H9 (cell line): ENCODE measurements at regions not wholly inside any gene's neighbourhood (a gene's known extent, or its start where the extent isn't known, plus 50 kb on each side); places are given as distances from the start of the nearest gene placed in this dataset.
A peak's percentile ranks its signal among the peaks of the same experiment; 100 is the strongest.

Source experiments
- DNase-seq: peaks from one replicate; pipeline ENCODE4 v3.0.0-alpha.2; 2017
- H2AFZ ChIP-seq: one replicate; pipeline ENCODE4 v1.6.1; 2013; ENCODE audit warnings: mild to moderate bottlenecking, low read length, control low read depth, moderate library complexity
- H2AK5ac ChIP-seq: 2 replicates; pipeline ENCODE4 v1.6.1; 2013; ENCODE audit warnings: low read length, control low read depth, mixed read lengths; ENCODE audit not compliant: insufficient read length
- H2BK120ac ChIP-seq: one replicate; pipeline ENCODE4 v1.6.1; 2013; ENCODE audit warnings: low read depth, mild to moderate bottlenecking, low read length, control low read depth, inconsistent platforms; ENCODE audit not compliant: poor library complexity, severe bottlenecking
- H2BK12ac ChIP-seq: 2 replicates; pipeline ENCODE4 v1.6.1; 2013; ENCODE audit warnings: low read length, control low read depth, mixed read lengths, low read depth; ENCODE audit not compliant: insufficient read length
- H2BK15ac ChIP-seq: 2 replicates; pipeline ENCODE4 v1.6.1; 2013; ENCODE audit warnings: low read depth, low read length, control low read depth
- H2BK20ac ChIP-seq: one replicate; pipeline ENCODE4 v1.6.1; 2013; ENCODE audit warnings: low read depth, mild to moderate bottlenecking, low read length, control low read depth, inconsistent platforms; ENCODE audit not compliant: poor library complexity, severe bottlenecking
- H2BK5ac ChIP-seq: 2 replicates; pipeline ENCODE4 v1.6.1; 2013; ENCODE audit warnings: low read length, control low read depth, mixed read lengths; ENCODE audit not compliant: insufficient read length
- H3K14ac ChIP-seq: 2 replicates; pipeline ENCODE4 v1.6.1; 2013; ENCODE audit warnings: low read length, control low read depth; ENCODE audit not compliant: insufficient read depth
- H3K18ac ChIP-seq: 2 replicates; pipeline ENCODE4 v1.6.1; 2013; ENCODE audit warnings: low read depth, mild to moderate bottlenecking, mixed read lengths, low read length, control low read depth; ENCODE audit not compliant: insufficient read length
- H3K23ac ChIP-seq: 2 replicates; pipeline ENCODE4 v1.6.1; 2013; ENCODE audit warnings: low read length, control low read depth, mixed read lengths, low read depth; ENCODE audit not compliant: insufficient read length
- H3K23me2 ChIP-seq: 2 replicates; pipeline ENCODE4 v1.6.1; 2013; ENCODE audit warnings: low read depth, mild to moderate bottlenecking, mixed read lengths, low read length, control low read depth; ENCODE audit not compliant: insufficient read length, poor library complexity, severe bottlenecking
- H3K27ac ChIP-seq: 2 replicates; pipeline ENCODE4 v1.5.1; 2013; ENCODE audit warnings: low read length, control low read depth, mixed read lengths, low read depth; ENCODE audit not compliant: insufficient read length
- H3K27me3 ChIP-seq: 2 replicates; pipeline ENCODE4 v1.6.1; 2013; ENCODE audit warnings: low read length, control low read depth, inconsistent platforms; ENCODE audit not compliant: insufficient read depth
- H3K4ac ChIP-seq: 2 replicates; pipeline ENCODE4 v1.6.1; 2013; ENCODE audit warnings: low read depth, mild to moderate bottlenecking, control low read depth, inconsistent platforms, low read length, moderate library complexity
- H3K4me1 ChIP-seq: 2 replicates; pipeline ENCODE4 v1.6.1; 2013; ENCODE audit warnings: low read length, control low read depth, inconsistent platforms; ENCODE audit not compliant: insufficient read depth
- H3K4me2 ChIP-seq: 2 replicates; pipeline ENCODE4 v1.6.1; 2013; ENCODE audit warnings: low read length, control low read depth, mixed read lengths; ENCODE audit not compliant: insufficient read length, insufficient read depth
- H3K56ac ChIP-seq: 2 replicates; pipeline ENCODE4 v1.6.1; 2013; ENCODE audit warnings: low read depth, mild to moderate bottlenecking, mixed read lengths, low read length, control low read depth; ENCODE audit not compliant: insufficient read length
- H3K79me1 ChIP-seq: 2 replicates; pipeline ENCODE4 v1.6.1; 2013; ENCODE audit warnings: low read depth, mild to moderate bottlenecking, moderate library complexity, low read length, control low read depth, inconsistent platforms; ENCODE audit not compliant: insufficient read depth, poor library complexity, severe bottlenecking
- H3K79me2 ChIP-seq: 2 replicates; pipeline ENCODE4 v1.6.1; 2013; ENCODE audit warnings: low read length, control low read depth, inconsistent platforms; ENCODE audit not compliant: insufficient read depth
- H3K9ac ChIP-seq: 2 replicates; pipeline ENCODE4 v1.6.1; 2013; ENCODE audit warnings: low read length, control low read depth, mixed read lengths; ENCODE audit not compliant: insufficient read length; ENCODE audit errors: extremely low read depth
- H3K9me3 ChIP-seq: one replicate; pipeline ENCODE4 v1.6.1; 2013; ENCODE audit warnings: low read depth, low read length, inconsistent platforms; ENCODE audit not compliant: control insufficient read depth
- H3T11ph ChIP-seq: one replicate; pipeline ENCODE4 v1.6.1; 2013; ENCODE audit warnings: mild to moderate bottlenecking, low read length, control low read depth, inconsistent platforms
- H4K20me1 ChIP-seq: one replicate; pipeline ENCODE4 v1.6.1; 2013; ENCODE audit not compliant: control insufficient read depth, insufficient read length, insufficient read depth
- H4K5ac ChIP-seq: 2 replicates; pipeline ENCODE4 v1.6.1; 2013; ENCODE audit warnings: low read depth, mild to moderate bottlenecking, mixed read lengths, low read length, control low read depth; ENCODE audit not compliant: insufficient read length
- H4K8ac ChIP-seq: replicated peaks from 2 replicates; pipeline ENCODE4 v1.6.1; 2013; ENCODE audit warnings: low read length, control low read depth, mixed read lengths, low read depth; ENCODE audit not compliant: insufficient read length
- H4K91ac ChIP-seq: 2 replicates; pipeline ENCODE4 v1.6.1; 2013; ENCODE audit warnings: low read depth, mild to moderate bottlenecking, moderate library complexity, mixed read lengths, low read length, control low read depth; ENCODE audit not compliant: insufficient read length
- H3K27ac Mint-ChIP-seq, 3 experiments: 2 replicates in 2 of 3; 3 replicates in 1 of 3; pipeline ENCODE4 v1.8.0; 2020 to 2021; ENCODE audit warnings: mixed read lengths in 3 of 3, mild to moderate bottlenecking in 1 of 3, moderate library complexity in 1 of 3
- H3K27me3 Mint-ChIP-seq: 2 replicates; pipeline ENCODE4 v1.8.0; 2021; ENCODE audit warnings: low read depth, mild to moderate bottlenecking, moderate library complexity, mixed read lengths
- H3K36me3 Mint-ChIP-seq, 3 experiments: 2 replicates in 2 of 3; 3 replicates in 1 of 3; pipeline ENCODE4 v1.8.0; 2020 to 2021; ENCODE audit warnings: low read depth in 3 of 3, mixed read lengths in 3 of 3; ENCODE audit not compliant: insufficient read depth in 1 of 3
- H3K4me1 Mint-ChIP-seq, 2 experiments: 2 replicates each; pipeline ENCODE4 v1.8.0; 2020; ENCODE audit warnings: mixed read lengths in 2 of 2
- H3K4me3 Mint-ChIP-seq, 2 experiments: 2 replicates in 1 of 2; 3 replicates in 1 of 2; pipeline ENCODE4 v1.8.0; 2020 to 2021; ENCODE audit warnings: mild to moderate bottlenecking in 2 of 2, mixed read lengths in 2 of 2, moderate library complexity in 1 of 2
- H3K9me3 Mint-ChIP-seq, 2 experiments: 2 replicates in 1 of 2; 3 replicates in 1 of 2; pipeline ENCODE4 v1.8.0; 2020; ENCODE audit warnings: mild to moderate bottlenecking in 2 of 2, mixed read lengths in 2 of 2, moderate library complexity in 1 of 2
- CTCF ChIP-seq: fragments of 200-600 bp; sonication (generic); conservative IDR thresholded peaks from 3 replicates; pipeline ENCODE4 v1.8.0; 2021; ENCODE audit warnings: antibody characterized with exemption, mild to moderate bottlenecking
- WGBS: extraction: QIAGEN DNeasy Blood & Tissue Kit; methylation state at CpG from one replicate; pipeline ENCODE4 v1.1.7; 2013; ENCODE audit warnings: missing lambda C conversion rate, low lambda C conversion rate, mixed read lengths; ENCODE audit not compliant: insufficient read length; ENCODE audit errors: extremely low coverage; 5-methylcytosine and 5-hydroxymethylcytosine counted together

GRCh38 chr16:5867250-5867649, 769.7 kb upstream of the EEF2KMT start:
- H3K9me3 Mint-ChIP-seq: no peaks in the 10 kb centered on the region
- Histone ChIP-seq H3K79me2 (no peaks in the 10 kb centered on the region), H3K9ac (no peak overlapping the region), H3K27me3 (no peaks in the 10 kb centered on the region), H3K23ac (no peak overlapping the region), H4K8ac (no peak overlapping the region), H3K9me3 (no peaks in the 10 kb centered on the region), H2AK5ac (no peak overlapping the region), H3K23me2 (no peaks in the 10 kb centered on the region), H3K27ac (no peak overlapping the region), H3K79me1 (no peaks in the 10 kb centered on the region), H3T11ph (no peak overlapping the region), H3K4me2 (no peak overlapping the region), H3K14ac (no peak overlapping the region), H2BK5ac (no peak overlapping the region), H4K20me1 (peaks cover 2% of the 10 kb centered on the region), H3K4me1 (peaks cover 8% of the 10 kb centered on the region; the same call in 1 of the 2 replicates), H4K91ac (no peak overlapping the region), H2BK20ac (no peak overlapping the region), H3K56ac (no peak overlapping the region), H2BK15ac (no peak overlapping the region), H4K5ac (no peak overlapping the region), H2BK12ac (no peak overlapping the region), H2AFZ (no peak overlapping the region), H3K4ac (no peak overlapping the region), H2BK120ac (no peak overlapping the region), H3K18ac (no peak overlapping the region)
- H3K4me3 Mint-ChIP-seq: no peak overlapping the region
- H3K36me3 Mint-ChIP-seq: peaks cover 0 to 2% (median 0%) of the 10 kb centered on the region in 3 experiments; a peak in 2 of 7 replicates
- peak overlapping the region in 1 of 3 experiments; percentile 12; a peak in 1 of 7 replicates for H3K27ac Mint-ChIP-seq
- WGBS: no CpG with 5 or more reads among the region's 7 CpGs
- peaks cover 1% of the 10 kb centered on the region; the same call in 1 of the 2 replicates for H3K27me3 Mint-ChIP-seq
- no peak for TF ChIP-seq CTCF
- H3K4me1 Mint-ChIP-seq: peaks cover 23 to 34% of the 10 kb centered on the region in 2 experiments
- no peak for DNase-seq
